ENCODE measurements at regions not wholly inside any gene's neighbourhood (a gene's known extent, or its start where the extent isn't known, plus 50 kb on each side); places are given as distances from the start of the nearest gene placed in this dataset.

- TF ChIP-seq CTCF (IDR thresholded peaks at IDR 0.05) (no peak), POLR2A (IDR thresholded peaks at IDR 0.05) (no peak)
Measured at GRCh38 chr1:189313488-189313887, 1164.2 kb downstream of the BRINP3 start.
